ENCODE measurements at regions not wholly inside any gene's neighbourhood (a gene's known extent, or its start where the extent isn't known, plus 50 kb on each side); places are given as distances from the start of the nearest gene placed in this dataset.
A peak's percentile ranks its signal among the peaks of the same experiment; 100 is the strongest.

DNA sequence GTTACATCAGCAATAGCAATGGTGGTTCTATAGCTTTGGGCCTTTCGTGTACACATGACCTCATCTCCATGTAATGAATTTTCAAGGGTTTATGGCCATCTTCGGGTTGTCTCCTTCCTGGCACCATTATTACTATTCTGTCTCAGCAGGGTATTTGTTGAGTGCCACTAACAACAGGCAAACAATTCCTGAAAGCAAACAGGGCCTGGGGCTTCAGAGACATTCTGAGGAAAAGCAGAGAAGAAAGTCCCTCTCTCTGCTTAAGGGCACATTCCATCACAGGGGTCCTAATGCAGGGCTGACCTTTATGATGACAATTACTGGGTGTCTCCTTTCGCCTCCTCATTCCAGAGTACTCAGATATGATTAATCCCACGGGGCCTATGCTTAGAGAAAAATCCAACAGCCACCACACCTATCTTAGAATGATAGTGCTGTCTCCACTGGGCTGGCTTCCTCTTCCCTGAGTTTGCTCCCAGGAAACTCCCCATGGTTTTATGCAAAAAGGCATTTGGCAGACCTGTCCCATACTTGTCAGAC, 540.2 kb upstream of the ZNF462 start:
- no peak for DNase-seq

DNA sequence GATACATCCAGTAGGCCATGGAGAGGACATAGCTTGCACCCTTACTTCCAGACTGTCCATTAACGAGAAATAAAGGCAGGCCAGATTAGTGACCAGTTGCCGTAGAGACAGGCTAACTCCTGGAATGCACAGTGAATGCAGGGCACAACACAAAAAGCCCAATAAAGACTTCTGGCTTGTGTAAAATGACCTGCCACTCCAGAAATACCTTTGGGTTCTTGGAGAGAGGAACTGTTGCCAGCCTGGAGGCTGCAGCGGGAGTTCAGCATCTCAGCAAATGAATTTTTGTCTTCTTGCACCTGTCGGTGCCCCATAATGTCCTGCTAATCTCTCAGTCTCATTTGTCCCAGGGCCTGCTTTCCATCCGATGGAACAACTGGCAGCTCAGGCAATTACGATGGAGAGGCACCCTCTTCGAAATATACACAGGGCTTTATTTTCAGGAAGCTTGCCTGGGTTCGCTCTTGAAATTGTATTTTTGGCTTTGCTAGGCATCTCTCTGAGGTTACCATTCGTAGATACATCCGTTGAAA, 538.8 kb upstream of the ZNF462 start:
- peak in 1 of 3 donors; percentile 17 for DNase-seq

DNA sequence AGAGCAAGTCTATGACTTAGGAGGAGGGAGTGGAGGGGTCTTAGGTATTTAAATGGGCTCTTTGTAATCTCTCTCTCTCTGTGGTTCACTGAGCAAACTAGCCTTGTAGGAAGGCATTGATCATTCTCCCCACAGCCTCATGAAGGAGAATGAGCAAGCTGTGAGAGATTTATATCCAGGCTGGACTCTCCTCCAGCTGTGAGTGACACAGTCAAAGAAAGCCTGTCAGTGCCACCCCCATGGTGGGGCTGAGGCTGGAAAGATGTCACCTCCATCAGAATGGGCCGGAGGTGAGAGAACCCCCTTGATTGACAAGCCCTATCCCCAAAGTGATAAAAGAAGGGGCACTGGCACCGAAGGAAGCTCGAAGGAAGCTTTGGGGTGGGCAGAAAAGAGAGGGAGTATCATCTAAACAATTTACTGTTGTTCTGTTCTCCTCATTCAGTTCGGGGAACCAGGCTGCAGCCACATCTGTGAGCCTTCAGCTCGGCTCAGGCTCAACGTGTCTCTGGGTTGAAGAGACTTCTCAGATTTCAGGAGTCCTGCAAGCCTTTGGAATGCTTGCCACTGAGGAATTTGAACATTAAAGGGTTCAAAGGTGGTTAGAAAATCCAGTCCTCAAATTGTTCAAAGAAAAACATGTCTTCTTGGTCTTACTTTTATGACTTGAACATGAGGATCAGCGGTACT, 538.2 kb upstream of the ZNF462 start:
- no peak for DNase-seq

DNA sequence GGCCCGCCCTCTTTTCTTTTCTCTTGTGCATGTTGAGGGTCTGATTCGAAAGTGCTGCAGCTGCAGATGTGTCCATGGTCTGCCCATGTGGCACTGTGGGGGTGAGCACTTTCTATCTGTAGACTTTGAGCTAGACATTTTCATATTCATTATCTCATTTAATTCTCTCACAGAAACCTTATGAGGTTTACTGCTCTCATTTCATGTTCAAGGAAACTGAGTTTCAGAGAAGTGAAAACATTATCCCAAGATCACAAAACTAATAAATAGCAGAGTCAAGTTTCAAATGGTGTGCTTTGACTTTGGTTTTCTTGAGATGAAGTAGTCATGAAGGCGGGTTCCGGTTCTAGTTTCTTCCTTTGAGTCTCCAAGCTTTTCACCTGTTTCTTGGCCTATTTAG, 536.5 kb upstream of the ZNF462 start:
- no peak for DNase-seq

DNA sequence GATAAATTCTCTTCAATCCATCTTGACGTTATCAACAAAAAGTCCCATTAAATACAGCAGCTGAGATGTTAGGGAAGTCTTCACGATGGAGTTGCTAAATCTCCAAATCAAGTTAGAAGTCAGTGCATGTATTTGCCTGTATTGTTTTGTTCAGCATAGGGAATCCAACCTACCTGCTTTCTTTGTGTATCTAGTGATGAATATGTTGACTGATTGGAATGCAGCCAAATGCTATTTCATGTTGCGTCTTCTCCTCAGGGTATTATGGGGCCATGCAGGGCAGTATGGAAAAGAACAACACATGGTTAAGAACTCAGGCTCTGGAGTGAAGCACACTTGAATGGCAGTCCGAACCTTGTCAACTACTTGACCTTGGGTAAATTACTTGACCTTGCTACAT, 529.5 kb upstream of the ZNF462 start:
- no peak for DNase-seq

DNA sequence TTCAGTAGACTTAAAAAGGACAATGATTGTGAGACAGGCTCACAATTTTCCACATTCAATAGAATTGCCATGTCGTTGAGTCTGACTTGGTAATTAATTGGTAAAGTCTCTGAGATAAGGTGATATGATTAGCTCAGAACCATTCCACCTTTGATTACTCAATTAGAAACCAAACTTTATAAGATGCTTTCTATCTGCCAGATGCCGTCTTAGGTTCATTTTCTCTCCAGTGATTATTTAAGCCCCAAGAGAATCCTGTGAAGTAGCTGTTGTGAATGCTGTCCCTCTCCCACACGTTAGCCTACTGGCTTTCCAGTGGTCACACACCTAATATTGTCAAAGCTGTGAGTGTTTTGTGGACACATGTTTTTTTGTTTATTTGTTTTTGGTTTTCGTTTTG, 528.9 kb upstream of the ZNF462 start:
- DNase-seq: no peak

DNA sequence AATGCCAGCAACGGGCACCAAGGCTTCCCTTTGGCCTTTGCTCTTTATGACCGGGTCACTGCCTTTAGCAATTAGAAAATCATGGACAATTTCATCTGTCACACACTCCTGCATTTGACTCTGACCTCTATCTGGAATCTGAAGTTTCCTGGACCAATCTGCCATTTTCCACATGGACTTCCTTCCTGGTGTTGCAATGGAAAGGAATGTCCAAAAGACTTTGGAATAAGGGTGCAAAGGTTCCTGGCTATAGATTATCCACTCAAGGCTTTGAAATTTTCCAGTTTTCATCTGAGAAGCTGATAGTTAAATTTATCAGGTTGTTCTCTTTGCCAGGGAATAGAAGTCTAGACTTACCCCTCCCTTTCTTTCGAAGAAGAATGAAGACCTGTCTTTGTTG, 523.1 kb upstream of the ZNF462 start:
- no peak for DNase-seq

DNA sequence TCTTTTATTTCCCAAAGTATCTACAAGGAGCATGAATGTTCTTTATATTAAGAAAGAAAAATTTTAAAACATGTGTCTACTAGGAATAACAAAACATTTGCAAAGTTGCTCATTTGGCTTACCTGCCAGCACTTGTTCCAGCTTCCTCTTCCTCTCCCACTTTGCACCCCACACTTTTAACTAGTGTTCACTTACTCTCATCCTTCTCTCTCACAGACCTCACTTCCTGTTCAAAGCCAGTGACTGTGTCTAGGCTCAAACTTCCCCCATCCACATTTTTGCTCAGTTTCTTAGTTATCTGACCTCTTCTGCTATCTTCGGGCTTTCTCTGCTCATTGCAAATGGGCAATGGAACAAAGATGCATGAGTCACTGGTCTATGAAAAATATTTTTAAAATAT, 512.2 kb upstream of the ZNF462 start:
- peak in 1 of 3 donors; percentile 4 for DNase-seq

DNA sequence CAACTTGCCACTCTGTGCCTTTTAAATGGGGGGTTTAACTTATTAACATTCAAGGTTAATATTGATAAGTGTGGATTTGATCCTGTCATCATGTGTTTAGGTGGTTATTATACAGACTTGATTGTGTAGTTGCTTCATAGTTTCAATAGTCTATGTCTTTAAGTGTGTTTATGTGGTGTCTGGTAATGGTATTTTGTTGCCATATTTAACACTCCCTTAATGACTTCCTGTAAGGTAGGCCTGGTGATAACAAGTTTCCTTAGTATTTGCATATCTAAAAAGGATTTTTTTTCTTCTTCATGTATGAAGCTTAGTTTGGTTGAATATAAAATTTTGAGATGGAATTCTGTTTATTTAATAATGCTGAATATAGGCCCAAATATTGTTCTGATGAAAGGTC, 506.0 kb upstream of the ZNF462 start:
- no peak for DNase-seq

DNA sequence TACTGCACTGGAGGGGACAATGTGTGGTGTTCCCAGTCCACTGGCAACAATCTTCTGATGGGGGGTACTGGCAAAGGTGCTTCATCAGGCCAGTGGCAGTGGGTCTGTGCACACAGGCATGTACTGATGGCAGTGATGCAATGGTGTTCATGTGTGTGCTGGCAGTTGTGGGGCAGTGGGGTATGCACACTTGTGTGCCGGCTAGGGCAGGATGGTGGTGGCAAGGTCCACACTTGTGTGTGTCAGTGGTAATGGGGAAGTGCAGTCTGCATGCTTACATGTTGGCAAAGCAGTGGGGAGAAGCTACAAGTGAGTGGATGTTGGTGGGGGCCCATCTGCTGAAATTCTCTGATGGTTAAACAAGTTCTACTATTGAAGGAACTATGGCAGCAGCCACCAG, 504.6 kb upstream of the ZNF462 start:
- no peak for DNase-seq

DNA sequence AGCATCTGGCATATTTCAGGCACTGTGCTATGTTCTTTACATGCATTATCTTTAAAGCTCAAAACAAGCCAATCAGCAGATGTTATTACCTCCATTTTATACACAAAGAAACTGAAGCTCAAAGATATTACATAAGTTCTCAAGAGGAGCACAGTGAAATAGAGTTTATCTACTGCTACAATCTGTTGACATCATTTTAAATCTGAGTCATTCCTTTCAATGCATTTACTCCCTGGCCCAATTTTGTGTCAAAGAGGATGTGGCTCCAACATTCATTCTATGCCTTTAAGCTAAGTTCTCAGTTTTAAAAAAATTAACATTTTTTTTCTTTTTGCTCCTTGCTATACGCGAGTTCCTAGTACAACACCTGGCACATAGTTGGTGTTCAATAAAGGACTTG, 486.3 kb upstream of the ZNF462 start:
- no peak for DNase-seq

DNA sequence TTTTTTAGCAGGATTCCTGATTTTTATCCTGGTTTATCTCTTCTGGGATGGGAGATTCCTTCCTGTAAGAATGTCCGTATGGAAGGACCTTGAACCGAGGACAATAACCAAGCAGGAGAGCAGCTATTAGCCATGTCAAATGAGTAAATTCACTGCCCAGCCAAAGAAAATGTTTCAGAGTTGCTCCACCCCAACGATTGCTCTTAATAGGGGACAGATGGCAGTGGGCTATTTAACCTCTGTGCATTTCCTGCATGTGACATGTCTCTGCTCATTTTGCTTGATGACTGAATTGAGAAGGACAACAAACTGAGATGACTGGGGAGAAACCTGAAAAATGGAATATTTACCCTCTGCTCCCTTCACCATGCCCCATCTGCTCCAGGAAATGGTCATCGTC, 479.9 kb upstream of the ZNF462 start:
- DNase-seq: no peak

DNA sequence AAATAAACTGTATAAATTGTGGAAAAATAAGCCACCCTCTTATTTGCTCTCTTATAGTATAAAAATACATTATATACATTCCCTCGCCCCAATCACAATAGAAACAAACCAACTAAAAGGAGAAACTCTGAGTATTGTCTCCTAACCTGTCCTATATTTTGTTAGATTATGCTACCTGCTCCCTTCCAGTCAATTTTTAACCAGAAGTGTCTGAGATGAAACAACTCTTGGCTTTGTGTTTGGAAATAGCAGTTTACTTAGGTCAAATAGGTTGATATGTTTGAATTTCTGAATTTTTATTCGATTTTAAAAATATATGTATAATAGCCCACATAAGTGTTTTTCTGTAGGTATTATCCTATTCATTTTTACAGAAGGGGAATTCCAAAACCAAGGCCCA, 475.0 kb upstream of the ZNF462 start:
- DNase-seq: no peak

DNA sequence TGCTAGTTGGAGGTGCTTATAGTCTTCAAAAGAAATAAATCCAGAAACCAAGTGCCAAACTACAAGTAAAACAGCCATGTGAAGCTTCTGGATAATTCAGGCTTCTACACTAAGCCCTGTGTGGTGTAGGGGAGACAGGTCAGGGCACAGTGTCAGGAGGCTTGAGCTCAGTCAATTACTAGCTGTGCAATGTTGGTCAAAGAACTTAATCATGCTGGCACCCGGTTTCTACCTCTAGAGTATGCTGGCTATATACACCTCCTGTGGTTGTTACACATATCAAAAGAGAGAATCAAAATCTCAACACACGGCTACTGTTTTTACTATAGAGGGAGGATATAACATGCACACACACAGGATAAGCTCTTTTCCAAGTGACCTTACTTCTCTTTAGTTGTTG, 469.7 kb upstream of the ZNF462 start:
- DNase-seq: no peak

DNA sequence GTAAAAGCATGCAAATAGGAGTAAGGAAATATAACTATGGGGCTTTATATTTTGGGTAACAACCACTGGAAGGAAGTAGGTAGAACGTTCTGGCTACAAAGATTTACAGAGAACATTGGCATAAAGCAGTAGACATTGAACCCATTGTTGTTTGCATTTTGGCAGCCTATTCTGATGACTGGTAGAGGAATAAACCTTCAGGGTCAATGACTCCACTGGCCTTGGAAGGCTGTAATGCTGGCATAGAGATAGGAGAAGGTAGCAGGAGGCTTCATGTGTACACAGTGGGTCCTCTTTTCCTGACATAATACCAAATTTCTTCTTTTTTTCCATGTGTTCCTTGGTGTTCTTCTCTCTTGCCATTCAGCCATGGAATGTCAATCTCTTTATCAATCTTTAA, 462.8 kb upstream of the ZNF462 start:
- DNase-seq: no peak

DNA sequence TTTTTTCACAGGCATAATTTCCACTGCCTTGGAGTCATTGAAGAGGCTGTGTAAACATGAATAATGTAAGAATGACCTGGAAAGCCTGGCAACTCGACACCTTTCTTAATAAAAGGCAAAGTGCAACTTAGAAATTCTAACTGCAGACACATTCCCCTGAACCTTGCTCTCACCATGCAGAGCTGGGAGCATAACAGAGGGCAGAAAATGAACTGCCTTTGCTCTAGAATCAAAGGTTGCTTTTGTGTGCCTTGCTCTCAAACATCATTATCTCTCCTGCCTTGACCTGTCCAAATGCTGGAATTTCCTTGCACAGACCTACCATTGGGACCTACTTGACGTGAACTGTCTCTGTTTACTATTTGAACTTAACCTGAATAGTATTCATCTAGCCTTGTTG, 462.0 kb upstream of the ZNF462 start:
- no peak for DNase-seq

DNA sequence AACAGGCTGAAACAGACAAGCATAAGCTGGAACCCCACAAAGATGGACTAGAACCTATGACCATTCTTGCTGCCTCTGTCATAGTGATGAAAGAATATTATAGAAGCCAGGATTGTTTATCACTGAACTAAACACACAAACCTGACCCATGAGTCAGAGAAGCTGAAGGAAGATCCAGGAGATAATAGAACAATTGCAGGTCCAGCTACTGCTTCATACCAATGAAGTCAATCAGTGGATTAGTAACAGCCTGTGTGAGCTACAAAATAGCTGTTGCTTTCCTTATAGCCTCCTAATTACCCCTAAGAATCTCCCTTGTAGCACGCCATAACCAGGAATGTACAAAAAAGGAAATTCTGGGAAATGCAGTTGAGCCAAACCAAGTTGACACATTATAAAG, 459.9 kb upstream of the ZNF462 start:
- DNase-seq: peak in 1 of 3 donors; percentile 62

DNA sequence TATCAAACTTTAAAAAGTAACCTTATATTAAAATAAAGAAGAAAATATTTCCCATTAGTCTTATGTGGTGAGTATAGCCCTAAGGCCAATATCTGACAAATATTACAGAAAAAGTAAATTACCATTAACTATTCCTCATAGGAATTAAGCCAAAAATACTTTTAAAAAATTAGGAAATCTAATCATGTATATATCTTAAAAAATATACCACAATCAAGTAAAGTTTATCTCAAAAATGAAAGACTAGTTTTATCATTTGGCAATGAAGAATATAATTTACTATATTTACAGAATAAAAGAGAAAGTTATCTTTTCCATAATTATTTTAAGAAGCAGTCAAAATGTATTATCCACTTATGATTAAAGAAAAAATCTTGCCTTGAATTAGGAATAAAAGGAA, 458.8 kb upstream of the ZNF462 start:
- DNase-seq: no peak

DNA sequence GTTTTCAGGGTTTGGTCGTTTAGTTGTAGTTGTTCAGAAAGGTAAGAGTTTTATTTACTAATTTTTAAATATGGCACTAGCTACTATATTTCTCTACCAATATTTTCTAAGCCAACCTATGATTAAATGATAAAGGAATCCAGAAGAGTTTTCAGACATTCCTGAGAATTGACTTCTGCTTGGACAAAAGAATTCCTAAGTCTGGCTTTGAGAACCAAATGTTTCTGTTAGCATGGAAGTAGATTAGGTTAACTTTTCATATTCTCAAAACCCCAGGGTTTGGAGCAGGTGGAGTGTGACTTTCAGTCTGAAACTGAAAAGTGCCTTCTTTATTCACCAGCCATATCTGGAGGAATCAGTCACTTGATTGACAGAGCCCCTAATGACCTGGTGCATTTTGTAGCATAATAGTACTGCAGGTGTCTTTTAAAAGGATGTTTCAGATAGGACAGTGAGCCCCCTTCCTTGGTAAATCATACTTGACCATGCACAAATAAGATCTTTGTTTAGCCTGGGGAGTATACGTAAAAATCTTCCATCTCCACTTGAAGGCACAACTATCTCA, 457.0 kb upstream of the ZNF462 start:
- DNase-seq: no peak

DNA sequence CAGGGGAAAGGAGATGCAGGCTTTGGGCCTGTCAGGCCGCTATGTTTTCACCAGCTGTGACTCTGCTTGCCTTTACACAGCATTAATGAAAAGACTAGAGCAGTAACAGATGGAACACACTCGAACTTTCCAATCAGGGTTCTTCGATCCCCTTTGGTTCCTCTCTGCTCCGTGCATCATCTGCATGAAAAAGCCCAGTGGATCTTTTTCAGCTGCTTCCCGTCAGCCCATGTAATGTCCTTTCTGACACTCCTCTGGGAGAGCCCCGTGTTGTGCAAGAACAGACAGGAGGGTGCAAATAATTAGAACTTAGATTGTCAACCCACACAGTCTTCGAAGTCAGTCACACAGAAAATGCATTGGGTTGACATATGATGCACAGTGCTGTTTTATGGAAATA, 448.9 kb upstream of the ZNF462 start:
- no peak for DNase-seq

DNA sequence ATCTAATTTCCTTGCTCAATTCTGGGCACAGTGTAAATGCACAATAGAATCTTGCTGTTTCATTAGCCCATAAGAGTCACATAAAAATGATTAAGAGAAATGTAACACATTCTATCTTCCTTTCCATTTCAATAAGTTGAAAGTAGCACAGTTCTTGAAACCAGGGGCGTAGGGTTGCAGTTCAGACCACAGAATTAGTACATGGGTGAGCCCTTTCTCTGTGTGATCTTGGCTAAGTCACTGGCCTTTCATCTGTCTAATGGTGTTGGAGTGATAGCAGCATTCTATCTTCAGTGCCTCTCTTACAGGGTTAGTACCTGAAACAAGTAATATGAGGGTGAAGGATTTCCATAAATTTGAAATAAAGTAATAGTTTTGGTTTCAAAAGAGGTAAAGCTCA, 445.3 kb upstream of the ZNF462 start:
- no peak for DNase-seq

DNA sequence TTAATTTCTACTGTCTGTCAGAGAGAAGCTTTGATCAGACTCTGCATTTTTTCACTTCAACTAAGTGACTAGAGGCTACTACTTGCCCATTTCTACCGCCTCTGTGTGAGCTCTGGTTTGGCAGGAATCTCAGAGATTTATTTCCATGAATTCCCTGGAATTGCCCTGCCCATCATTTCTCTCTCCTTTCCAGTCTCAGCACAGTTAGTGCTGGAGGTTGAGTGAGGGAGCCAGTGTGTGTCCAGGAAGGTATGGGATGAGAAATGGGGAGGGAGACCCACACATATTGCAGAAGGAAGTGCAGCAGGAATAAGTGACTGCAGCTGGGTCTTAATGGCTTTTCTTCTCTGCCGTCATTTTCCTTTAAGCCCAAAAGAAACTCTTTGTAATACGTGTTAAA, 443.1 kb upstream of the ZNF462 start:
- peak in 1 of 3 donors; percentile 16 for DNase-seq

DNA sequence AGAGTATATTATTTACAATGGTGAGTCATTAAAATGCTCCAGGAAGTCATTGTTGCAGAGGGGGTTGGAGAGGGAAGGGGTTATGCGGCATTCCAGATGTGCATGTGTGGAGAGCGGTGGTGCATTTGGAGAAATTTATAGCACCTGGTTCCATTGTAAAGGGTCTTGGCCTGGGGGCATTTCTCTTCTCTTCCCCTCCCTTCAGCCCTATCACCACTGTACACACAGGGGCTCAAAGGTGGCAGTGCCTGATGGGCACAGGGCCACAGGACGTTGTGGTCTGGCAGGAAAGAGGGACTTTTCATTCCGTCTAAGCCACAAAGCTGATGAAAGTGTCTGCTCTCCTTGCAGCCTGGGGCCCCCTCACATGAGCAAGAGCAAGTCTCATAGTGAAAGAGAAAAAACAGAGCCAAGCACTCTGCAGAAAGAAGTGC, 442.4 kb upstream of the ZNF462 start:
- peak in 1 of 3 donors; percentile 75 for DNase-seq

DNA sequence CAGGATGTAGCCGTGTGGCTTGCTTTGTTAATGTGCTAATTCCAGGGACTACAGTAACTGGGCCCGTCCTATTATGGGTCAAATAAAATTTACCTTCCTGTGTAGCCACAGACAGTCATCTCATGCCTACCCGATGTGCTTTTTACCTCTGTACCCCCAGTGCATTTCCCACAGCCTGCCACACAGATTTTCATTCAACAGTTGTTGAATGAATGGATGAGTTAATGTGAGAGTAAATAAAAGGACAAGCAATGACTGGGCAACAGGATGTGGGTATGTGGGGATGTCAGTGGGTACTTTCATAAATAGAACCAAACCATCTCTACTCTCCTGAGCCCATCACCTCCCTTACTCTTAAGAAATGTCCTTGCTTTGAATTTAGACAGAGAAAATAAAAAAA, 441.2 kb upstream of the ZNF462 start:
- no peak for DNase-seq

Data from muscle of back (tissue), 3 donors.